Lower leg skin (tissue), 4 donors: ENCODE measurements at regions not wholly inside any gene's neighbourhood (a gene's known extent, or its start where the extent isn't known, plus 50 kb on each side); places are given as distances from the start of the nearest gene placed in this dataset.

Experiments used
- DNase-seq, 2 donors: peaks; one replicate each; pipeline ENCODE4 v3.0.0-alpha.2; 2019; ENCODE audit warnings: low spot score in 2 of 2
- H3K4me3 ChIP-seq: fragments of 200-600 bp; sonication (generic); 2 replicates; pipeline ENCODE4 v1.5.1; 2017; ENCODE audit warnings: mild to moderate bottlenecking, low read depth; ENCODE audit not compliant: poor library complexity, severe bottlenecking
- POLR2A ChIP-seq, 2 donors: fragments of 450-650 bp; IDR thresholded peaks; one replicate each; pipeline ENCODE4 v1.6.1; 2016 to 2017; ENCODE audit warnings: antibody characterized with exemption in 2 of 2, mild to moderate bottlenecking in 1 of 2, moderate library complexity in 1 of 2
- WGBS, 2 donors: methylation state at CpG; one replicate each; pipeline ENCODE4 v1.1.5; 2018; 5-methylcytosine and 5-hydroxymethylcytosine counted together
- intact Hi-C: fragments of 100-400 bp; cut with DNase I; formaldehyde crosslinking; loops from one replicate; pipeline ENCODE4 v1.15.0; 2023; ENCODE audit warnings: low total_unique reads
- TF ChIP-seq, protein P1 (sequence below), 3 donors: fragments of 450-650 bp; IDR thresholded peaks; one replicate each; pipeline ENCODE4 v1.5.1; 2016; ENCODE audit warnings: antibody characterized with exemption in 3 of 3, mild to moderate bottlenecking in 3 of 3, moderate library complexity in 2 of 3

DNA sequence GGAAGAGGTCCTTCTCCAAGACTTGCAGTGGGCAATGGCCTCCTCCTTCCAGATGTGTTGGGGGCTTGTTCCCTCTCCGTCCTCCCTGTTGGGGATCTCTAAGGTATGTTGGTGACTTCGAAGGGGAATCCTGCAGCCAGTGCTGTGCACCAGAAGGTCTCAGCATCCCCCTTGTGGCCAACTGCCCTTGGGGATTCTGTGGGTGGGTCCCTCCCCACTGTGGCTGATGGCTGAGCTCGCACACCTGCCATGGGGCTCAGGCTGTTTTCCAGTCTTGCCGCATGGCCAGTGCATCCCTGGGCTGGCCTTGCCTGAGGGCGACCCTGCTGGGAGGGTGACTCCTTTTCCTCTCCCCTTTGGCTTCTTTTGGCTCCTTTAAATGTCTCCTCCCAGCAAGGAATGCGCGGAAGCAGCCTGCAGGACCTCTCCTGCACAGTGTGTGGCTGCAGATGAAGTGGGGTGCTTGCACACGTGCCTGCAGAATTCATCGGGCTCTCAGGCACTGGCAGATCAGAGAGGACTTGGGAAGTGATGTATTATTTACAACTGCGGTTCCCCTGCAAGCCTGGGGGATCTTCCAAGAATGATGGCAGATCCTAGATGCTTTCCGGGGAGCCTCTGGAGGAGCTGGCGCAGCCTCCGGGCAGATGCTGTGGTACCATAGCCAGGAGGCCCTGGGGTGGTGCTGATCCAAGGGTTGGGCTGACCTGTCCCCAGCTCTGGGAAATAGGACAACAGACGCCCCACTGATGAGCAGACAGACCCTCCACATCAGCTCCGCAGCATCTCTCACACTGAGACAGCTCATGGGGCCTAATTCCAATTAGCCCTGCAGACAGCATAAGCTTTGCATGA is 410.0 kb downstream of the TCERG1L start:
- WGBS, 2 donors, result 62 to 64% methylated on average over 13 to 15 of the region's 15 CpGs
- no peak overlapping the region for H3K4me3 ChIP-seq
- peak in 1 of 2 donors; percentile 64 for DNase-seq
- TF ChIP-seq, protein P1, sequence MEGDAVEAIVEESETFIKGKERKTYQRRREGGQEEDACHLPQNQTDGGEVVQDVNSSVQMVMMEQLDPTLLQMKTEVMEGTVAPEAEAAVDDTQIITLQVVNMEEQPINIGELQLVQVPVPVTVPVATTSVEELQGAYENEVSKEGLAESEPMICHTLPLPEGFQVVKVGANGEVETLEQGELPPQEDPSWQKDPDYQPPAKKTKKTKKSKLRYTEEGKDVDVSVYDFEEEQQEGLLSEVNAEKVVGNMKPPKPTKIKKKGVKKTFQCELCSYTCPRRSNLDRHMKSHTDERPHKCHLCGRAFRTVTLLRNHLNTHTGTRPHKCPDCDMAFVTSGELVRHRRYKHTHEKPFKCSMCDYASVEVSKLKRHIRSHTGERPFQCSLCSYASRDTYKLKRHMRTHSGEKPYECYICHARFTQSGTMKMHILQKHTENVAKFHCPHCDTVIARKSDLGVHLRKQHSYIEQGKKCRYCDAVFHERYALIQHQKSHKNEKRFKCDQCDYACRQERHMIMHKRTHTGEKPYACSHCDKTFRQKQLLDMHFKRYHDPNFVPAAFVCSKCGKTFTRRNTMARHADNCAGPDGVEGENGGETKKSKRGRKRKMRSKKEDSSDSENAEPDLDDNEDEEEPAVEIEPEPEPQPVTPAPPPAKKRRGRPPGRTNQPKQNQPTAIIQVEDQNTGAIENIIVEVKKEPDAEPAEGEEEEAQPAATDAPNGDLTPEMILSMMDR (IDR thresholded peaks at IDR 0.05), result no peak
- no peak for TF ChIP-seq POLR2A (IDR thresholded peaks at IDR 0.05)
- intact Hi-C loops, result no loop called here

DNA sequence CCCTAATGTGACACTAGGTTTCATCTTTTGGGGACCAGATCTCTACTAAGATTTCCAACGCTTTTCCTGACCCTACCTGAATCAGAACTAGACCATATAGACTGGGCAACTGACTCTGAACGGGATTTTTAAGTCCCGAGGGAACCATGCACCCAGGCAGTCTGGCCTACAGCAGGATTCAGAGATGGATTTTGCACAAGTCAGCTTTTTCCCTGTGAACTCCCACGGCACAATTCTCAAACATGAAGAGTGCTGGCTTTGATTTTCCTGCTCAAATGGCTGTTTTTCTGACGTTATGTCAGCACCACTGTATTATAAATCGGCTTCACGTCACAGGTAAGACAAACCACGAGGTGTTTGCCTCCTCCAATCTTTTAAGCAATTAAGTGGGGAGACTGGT is 409.1 kb downstream of the TCERG1L start:
- no peak for TF ChIP-seq POLR2A (IDR thresholded peaks at IDR 0.05)
- TF ChIP-seq, protein P1 (IDR thresholded peaks at IDR 0.05), result no peak
- DNase-seq, result peak in 1 of 2 donors; percentile 31
- WGBS, 2 donors, result 59 to 63% methylated on average over 8 of the region's 8 CpGs
- no peak overlapping the region for H3K4me3 ChIP-seq
- intact Hi-C loops, result no loop called here

DNA sequence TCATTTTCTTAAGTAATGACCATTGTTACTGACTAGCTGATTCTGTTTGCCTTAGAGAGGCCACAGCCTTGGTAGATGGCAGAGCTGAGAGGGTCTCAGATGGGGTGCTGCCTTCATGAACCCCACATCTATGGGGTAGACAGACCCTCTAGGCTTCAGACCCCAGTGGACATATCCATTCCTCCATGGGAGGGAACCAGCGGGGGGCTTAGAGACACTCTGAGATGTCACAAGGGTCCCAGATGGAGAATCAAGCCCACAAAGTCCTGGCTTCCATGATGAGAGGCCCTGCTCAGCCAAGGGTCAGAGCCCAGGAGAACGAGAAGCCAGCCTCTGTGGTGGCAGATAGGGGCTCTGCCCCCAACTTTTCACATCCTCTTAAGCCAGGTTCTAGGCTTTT is 408.6 kb downstream of the TCERG1L start:
- intact Hi-C loops, result no loop called here
- DNase-seq, result peak in 1 of 2 donors; percentile 69
- no peak for TF ChIP-seq POLR2A (IDR thresholded peaks at IDR 0.05)
- TF ChIP-seq, protein P1 (IDR thresholded peaks at IDR 0.05), result no peak
- no peak overlapping the region for H3K4me3 ChIP-seq
- 64 to 71% methylated on average over 2 of the region's 2 CpGs for WGBS, 2 donors

DNA sequence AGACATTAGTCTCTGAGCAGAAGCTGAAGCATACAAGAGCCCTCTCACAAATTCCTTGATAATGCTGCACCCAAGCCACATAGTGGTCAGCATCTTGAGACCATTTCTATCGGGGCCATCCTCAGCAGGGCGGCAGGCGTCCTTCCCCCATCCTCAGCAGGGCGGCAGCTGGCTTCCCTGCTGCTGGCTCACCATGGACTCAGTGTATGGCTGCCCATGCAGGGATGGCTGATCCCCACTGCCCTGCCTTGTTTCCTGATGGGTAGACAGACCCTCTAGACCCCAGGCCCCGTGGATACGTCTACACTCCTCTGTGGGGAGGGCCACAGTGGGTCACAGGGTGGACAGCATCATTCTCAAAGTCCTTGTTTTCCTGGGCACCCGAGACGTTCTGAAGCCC is 406.8 kb downstream of the TCERG1L start:
- intact Hi-C loops, result no loop called here
- no peak for DNase-seq
- no peak overlapping the region for H3K4me3 ChIP-seq
- TF ChIP-seq POLR2A (IDR thresholded peaks at IDR 0.05), result no peak
- TF ChIP-seq, protein P1 (IDR thresholded peaks at IDR 0.05), result no peak
- WGBS, 2 donors, result 72 to 83% methylated on average over 7 to 8 of the region's 8 CpGs

DNA sequence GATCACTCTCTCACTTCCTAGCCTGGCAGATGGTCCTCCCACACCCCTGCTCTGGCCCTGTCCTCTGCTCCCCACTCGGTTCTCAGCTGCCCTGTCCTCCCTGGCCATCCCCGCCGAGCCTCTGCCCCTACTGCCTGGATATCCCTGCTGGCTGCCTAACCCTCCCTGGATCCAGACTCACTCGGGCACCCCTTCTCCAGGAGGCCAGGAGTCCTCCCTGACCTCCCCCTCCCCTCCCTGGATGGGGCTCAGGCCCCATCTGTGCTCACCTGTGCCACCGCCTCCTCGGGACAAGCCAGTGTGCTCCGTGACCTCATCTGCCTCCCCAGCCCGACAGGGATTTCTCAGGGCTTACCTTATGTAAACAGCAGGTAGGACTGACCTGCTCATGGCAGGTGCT is 406.1 kb downstream of the TCERG1L start:
- H3K4me3 ChIP-seq, result no peak overlapping the region
- peak in 1 of 2 donors; percentile 20 for DNase-seq
- TF ChIP-seq, protein P1 (IDR thresholded peaks at IDR 0.05), result no peak
- no peak for TF ChIP-seq POLR2A (IDR thresholded peaks at IDR 0.05)
- 80 to 89% methylated on average over 8 of the region's 8 CpGs for WGBS, 2 donors
- intact Hi-C loops, result no loop called here
